GM18498 (cell line): ENCODE measurements at regions not wholly inside any gene's neighbourhood (a gene's known extent, or its start where the extent isn't known, plus 50 kb on each side); places are given as distances from the start of the nearest gene placed in this dataset.
"Not testable (repeated sequence)": the region's sequence is repeated elsewhere in the genome, so short reads cannot be mapped to it uniquely, and the experiment has no call there.

ENCODE experiments used
- ATAC-seq: cut with Tn5 transposase; IDR thresholded peaks from one replicate; pipeline ENCODE4 v1.9.1; 2021; ENCODE audit warnings: mild to moderate bottlenecking, moderate library complexity; ENCODE audit not compliant: unreplicated experiment

DNA sequence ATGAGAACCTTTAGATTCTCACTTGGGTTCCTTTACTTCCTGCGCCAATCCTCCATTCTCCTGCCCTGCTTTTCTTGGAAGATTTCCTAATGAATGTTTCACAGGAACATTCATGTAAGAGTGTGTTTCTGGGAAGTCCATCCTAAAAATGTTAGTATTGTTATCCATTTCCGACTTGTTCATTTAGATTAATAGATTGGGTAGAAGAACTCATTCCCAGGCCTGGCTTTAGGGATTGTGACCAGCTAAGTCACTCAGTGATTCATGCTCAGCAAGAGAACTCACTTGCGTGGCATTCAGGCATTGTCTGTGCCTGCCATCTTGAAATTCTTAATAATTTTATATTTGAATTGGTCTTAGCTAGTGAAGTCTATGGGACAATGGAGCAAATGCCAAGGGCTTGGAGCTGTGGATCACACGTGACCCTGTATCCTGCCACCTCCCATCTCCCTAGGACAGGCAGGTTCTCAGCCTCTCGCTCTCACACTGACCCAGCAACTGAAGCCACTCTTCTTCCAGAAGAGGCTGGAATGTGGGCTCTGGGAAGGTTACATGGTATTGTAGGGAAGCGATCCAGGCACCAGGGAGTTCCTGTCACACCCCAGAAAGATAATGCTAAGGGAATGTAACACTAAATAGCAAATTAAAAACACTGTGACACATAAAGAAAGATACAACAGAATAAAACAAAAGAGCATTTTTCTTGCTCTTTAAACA lies 562.1 kb downstream of the TMA16 start:
- ATAC-seq, result no peak

DNA sequence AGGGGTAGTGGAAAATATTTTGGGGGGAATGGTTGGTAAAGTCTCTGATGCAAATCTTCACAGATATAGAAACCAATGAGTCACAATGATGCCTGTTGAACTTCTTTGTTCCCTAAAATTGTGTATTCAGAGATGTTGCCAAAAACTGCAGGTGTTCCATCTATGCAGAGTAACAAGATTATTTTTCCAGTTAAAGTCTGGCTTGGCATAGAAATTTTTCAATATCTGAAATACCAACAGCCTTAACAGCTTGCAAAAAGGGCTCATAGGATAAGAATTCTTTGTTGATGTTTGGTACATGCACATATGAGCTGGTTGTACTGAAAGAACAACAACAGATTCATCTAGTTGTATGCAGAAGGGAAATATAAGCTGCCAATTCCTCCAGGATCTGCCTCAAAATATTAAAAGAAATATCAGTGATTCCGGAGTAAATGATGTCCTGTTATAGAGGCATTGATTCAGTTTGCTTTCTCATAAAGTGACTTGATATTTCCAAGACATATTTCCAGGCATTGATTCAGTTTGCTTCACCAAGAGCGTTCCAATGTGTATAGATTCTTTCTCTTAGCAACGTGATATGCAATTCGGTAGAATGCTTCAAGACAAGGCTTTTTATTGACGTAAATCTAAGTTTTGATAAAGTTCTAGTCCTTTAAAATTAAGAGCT lies 564.4 kb downstream of the TMA16 start:
- no peak for ATAC-seq

DNA sequence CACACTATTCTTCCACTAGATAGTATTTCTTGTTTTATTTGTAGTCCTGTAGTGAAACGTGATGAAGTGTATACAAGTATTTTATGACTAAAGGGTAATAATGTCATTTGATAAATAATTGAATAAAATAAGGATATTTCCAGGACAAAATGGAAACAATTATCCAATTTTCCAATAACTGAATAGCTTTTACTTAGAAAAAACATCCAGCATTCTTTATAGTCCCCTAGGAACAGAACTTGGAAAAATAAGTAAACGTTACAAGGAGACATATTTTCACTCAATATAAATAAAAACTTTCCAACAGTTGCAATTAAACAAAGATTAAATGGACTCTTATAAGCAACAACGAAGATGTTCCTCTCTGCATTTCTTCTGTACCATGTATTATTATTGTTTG lies 566.0 kb downstream of the TMA16 start:
- no peak for ATAC-seq

DNA sequence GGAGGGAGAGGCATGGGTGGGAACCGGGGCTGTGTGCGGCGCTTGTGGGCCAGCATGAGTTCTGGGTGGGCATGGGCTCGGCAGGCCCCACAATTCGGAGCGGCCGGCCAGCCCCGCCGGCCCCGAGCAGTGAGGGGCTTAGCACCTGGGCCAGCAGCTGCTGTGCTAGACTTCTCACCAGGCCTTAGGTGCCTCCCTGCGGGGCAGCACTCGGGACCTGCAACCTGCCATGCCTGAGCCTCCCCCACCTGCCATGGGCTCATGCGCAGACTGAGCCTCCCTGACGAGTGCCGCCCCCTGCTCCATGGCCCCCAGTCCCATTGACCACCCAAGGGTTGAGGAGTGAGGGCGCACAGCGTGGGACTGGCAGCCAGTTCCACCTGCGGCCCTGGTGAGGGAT lies 573.9 kb downstream of the TMA16 start:
- no peak for ATAC-seq

DNA sequence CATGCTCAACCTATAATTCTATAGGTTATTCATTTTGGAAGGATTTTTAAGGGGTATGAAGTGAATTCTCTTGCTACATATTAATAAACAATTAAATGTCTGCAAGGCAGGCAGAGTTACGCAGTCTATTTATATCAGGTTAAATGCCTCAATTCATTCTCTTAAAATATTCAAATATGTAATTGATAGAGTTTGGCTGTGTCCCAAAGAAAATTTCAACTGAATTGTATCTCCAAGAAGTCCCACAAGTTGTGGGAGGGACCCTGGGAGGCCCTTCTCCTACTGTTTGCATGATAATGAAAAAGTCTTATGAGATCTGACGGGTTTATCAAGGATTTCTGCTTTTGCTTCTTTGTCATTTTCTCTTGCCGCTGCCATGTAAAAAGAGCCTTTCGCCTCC lies 576.1 kb downstream of the TMA16 start:
- no peak for ATAC-seq

DNA sequence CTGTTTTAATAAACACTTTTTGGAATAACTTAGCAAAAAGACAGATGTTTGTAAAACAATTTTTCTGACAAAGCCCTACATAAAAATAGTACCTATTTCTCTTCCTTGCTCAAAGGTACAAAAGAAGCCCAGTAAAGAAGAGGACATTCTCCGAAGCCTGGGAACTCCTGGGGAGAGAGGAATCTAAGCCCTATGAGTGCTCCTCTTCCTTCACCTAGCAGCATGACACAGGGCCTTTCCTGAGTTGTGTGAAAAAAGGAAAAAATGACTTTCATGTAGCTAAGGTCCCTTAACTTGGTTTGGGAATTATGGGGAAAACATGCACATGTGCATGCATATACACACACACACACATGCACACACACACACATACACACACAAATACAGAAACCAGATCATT lies 586.9 kb downstream of the TMA16 start:
- ATAC-seq, result no peak

DNA sequence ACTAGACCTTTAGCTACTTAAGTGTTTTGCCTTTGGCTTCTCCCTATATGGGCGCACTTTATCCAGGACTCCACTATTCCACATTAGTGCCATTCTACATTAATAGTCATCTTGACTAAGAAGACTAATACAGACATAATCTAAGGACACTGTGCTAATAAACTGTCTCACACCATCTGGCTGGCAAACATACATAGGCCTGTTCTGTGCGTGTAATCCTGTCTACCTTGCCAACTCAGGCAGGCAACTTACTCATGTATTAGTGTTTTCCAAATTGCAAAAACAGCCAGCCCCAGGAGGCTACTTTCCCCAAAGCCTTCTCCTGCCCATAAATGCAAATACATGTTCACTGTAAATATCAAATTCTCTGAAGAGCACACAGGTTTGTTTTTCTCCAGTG lies 587.3 kb downstream of the TMA16 start:
- ATAC-seq, result no peak

DNA sequence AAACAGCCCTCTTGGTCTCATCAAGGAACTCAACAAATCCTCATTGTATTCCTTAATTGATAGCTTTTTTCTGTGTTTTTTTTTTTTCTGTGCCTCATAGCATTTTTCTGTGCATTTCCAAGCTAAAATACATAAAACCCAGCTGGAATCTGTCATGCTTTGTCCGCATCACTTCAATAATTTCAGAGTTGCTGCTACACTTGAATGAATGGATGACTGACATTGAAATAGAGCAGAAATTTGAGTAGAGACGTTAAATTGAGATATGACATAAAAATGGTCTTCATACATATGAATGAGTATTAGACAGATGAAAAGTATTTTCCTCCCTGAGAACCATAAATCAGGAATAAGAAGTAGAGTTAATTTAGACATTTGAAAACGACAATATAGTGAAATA lies 593.2 kb downstream of the TMA16 start:
- ATAC-seq, result no peak

DNA sequence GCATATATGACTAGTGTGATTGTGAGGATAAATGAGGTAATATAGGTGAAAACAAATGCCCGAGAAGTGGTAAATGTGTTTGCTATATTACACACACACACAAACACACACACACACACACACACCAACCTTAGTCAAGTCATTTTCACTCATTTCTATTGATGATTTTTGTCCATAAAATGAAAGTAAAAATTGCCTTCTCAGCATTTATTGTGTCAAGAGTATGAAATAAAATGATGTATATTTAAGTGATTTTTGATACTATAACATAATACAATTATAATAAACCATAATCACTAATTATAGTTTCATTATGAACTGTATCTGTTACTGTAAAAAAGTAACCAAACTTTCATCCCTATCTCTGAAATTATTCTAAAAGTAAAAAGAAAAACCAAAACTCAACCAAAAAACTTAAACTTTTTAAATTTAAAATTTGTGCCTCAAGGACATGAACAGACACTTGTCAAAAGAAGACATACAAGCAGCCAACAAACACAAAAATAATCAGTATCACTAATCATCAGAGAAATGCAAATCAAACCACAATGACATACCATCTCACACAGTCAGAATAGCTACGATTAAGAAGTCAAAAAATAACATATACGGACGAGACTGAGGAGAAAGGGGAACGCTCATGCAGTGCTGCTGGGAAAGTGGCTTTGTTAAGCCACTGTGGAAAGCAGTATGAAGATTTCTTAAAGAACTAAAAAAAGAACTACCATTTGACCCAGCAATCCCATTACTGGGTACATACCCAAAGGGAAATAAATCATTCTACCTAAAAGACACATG lies 601.0 kb downstream of the TMA16 start:
- ATAC-seq, result no peak

DNA sequence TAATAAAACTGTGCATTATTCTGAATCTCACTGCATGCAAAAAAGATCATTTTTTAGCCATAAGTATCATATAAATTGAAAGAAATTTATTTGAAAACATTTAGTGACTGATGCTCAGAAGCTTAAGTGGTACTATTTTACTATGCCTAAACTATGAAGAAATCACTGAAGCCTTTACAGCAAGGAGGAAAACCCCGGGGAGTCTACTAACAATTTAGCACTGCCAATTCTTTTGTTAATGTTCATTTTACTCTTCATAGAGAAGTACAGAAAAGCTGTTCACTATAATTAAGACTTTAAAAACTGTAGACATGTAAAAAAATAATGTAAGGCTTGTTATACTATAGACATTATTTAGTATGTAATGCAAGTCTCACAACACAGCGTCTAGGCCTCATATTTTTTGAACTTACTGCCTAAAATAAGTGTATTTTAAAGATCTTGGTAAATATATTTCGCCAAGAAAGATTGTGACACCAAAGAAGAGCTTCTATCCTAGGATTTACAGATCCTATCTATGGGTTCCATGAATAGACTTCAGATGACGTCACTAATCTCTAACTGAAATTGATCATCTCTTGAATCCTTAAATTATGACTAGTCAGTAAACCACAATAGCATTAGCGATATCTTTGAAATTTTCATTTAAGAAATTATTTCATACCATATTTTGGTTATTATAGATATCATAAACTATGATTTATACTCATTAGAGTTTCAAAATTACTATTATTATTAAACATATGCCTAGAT lies 602.5 kb downstream of the TMA16 start:
- no peak for ATAC-seq

DNA sequence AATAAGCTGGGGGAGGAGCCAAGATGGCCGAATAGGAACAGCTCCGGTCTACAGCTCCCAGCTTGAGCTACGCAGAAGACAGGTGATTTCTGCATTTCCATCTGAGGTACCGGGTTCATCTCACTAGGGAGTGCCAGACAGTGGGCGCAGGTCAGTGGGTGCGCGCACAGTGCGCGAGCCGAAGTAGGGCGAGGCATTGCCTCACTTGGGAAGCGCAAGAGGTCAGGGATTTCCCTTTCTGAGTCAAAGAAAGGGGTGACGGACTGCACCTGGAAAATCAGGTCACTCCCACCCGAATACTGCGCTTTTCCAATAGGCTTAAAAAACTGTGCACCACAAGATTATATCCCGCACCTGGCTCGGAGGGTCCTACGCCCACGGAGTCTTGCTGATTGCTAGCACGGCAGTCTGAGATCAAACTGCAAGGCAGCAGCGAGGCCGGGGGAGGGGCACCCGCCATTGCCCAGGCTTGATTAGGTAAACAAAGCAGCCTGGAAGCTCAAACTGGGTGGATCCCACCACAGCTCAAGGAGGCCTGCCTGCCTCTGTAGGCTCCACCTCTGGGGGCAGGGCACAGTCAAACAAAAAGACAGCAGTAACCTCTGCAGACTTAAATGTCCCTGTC lies 606.4 kb downstream of the TMA16 start:
- ATAC-seq, result not testable (repeated sequence)

DNA sequence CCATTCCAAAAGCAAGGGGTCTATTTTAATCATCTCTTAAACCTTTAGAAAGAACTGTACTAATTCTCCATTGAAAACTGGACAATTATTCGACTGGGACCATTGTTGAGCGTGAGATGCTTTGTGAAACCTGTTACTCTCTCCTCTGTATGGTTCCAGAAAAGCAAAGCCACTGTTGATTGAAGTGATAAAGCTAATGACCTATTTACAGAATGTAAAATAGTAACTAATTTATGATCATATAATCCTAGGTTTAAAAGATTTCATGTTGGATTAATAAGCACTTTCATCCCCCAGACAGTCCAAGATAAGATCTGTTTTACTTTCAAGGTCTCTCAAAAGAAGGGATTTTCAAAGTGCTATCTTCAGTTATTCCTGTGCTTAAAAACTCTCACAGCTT lies 614.5 kb downstream of the TMA16 start:
- no peak for ATAC-seq

DNA sequence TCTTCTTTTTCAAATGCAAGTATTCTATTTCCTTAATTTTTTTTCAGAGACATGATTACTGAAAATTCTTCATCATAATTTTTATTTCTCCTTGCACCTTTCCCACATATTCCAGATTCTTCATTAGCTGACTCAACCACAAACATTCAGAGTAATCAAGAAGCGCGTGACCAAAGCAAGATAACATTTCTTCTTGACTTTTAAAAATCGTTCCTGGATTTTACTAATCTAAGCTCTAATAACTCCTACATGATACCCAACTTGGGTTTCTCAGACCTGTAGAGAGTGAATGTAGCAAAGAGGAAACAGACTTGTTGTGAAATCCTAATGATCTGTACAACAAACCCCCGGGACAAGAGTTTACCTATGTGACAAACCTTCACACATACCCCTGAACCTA lies 615.0 kb downstream of the TMA16 start:
- no peak for ATAC-seq

DNA sequence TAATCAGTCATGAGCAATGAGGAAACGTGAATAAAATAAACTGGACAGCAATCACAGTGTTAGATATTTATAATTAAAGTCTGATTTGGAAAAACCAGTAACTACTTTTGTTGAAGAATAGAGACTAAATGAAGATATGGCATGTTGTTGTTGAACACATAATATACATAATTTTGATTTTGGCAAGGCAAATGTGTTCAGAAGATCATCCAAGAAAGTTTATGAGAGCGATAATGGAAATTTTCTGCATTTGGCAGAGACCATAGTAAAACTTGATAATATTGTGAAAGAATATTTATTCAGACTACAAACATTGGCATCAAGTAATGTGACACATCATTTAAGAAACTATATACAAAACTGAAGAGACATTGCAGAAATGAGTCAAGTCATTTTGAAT lies 620.7 kb downstream of the TMA16 start:
- ATAC-seq, result no peak

DNA sequence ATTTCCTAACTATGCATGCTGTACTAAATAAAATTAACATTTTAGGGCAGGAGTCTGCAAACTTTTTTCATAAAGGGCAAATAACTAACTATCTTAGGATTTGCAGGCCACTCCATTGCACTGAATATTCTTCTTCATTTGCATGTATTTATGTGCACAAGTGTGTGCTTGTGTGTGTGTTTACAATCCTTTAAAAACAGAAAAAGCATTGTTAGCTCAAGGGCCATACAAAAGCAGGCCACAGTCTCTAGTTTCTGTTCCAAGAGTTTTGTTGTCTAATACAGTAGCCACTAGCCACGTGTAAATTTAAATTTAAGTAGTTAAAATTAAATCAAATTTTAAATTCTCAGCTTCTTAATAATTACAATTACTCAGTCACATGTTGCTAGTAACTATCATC lies 621.8 kb downstream of the TMA16 start:
- ATAC-seq, result no peak

DNA sequence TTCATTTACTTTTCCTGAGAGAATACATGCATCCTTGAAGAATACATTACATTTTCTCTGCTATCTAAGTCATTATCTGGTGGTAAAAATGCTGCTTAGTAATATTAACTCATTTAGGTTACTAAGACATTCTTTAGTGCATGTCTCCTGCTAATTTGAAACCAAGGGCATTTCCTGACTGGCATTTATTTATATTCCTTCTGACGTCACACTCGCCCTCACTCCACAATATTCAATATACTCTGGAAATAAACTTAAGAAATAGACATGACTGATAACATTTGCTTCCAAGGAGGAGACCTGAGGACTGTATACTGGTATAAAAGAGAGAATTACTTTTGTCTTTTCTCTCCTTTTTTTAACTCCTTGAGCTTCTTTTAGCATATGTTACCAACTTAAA lies 619.5 kb upstream of the SMIM31 start:
- ATAC-seq, result no peak

DNA sequence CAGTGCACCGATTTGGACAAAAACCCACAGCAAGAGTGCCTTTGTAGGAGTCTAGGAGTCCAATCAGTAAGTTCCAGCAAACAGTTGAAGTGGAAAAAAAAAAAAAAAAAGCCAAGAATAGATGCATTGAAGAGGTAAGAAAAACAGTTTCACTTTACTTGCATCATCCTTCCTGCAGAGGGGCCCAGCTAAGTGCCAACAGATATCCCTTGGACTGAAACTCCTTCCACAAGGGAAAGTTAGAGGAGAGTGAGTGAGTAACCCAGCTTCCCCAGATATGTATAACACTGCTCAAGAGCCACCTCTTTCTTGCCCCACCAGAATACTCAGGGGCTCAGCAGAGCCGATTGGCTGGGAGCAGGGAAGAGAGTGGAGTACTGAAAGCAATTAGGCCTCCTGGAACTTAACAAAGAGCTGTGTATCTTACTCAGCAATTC lies 617.7 kb upstream of the SMIM31 start:
- ATAC-seq, result no peak

DNA sequence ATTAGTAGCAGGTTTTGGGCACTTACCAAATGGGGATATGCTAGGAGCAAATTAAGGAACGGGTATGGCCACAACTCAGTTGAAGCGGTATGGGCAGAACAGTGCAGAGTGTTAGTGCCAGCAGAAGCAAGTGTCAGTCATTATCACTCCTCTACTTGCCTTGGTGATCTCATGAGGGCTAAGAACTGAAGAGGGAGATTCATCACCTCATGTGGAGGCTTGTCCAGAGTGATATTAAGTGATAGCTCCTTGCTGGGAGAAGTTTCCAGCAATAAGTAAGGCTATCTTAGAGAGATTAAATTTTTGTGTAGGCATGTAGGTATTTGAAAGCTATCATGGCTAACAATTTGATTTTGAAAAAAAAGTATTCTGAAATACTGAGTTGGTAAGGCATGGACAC lies 615.4 kb upstream of the SMIM31 start:
- no peak for ATAC-seq

DNA sequence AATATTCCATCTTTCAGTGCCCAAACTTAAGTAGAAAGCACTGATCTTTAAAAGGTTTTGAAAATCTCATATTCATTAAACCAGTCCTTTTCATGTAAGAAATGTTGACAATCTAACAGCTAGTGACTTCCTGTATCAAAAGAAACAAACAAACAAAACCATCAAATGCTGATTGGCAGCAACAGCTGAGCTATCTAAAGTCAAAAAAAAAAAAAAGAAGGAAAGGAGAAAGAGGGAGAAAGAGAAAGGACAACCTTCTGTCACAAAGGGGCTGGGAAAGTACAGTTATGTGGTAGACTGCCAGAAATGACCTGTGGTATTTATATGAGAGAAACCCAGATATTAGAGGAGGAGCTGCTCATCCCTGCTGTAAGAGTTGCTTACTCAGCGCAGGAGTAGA lies 614.6 kb upstream of the SMIM31 start:
- no peak for ATAC-seq

DNA sequence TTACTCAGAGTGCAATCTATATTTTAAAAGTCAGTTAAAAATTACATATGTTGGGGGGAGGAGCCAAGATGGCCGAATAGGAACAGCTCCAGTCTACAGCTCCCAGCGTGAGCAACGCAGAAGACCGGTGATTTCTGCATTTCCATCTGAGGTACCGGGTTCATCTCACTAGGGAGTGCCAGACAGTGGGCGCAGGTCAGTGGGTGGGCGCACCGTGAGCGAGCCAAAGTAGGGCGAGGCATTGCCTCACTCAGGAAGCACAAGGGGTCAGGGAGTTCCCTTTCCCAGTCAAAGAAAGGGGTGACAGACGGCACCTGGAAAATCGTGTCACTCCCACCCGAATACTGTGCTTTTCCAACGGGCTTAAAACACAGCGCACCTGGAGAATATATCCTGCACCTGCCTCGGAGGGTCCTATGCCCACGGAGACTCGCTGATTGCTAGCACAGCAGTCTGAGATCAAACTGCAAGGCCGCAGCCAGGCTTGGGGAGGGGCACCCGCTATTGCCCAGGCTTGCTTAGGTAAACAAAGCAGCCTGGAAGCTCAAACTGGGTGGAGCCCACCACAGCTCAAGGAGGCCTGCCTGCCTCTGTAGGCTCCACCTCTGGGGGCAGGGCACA lies 612.1 kb upstream of the SMIM31 start:
- not testable (repeated sequence) for ATAC-seq
